Memory B cell (primary cell): ENCODE measurements at regions not wholly inside any gene's neighbourhood (a gene's known extent, or its start where the extent isn't known, plus 50 kb on each side); places are given as distances from the start of the nearest gene placed in this dataset.

Experiments
- ATAC-seq: fragments of 150-1000 bp; cut with Tn5 transposase; 2 replicates; pipeline ENCODE4 v1.10.0; 2021; ENCODE audit warnings: low read depth, mild to moderate bottlenecking, moderate library complexity
- DNase-seq, 2 donors: peaks; one replicate each; pipeline ENCODE4 v3.0.0; 2022; ENCODE audit warnings: low spot score in 2 of 2
- H3K27ac Mint-ChIP-seq: one replicate; pipeline ENCODE4 v1.8.0; 2022; ENCODE audit warnings: mild to moderate bottlenecking, moderate library complexity, mixed read lengths
- H3K27me3 Mint-ChIP-seq: one replicate; pipeline ENCODE4 v1.8.0; 2022; ENCODE audit warnings: mixed read lengths
- H3K36me3 Mint-ChIP-seq: one replicate; pipeline ENCODE4 v1.8.0; 2022; ENCODE audit warnings: mild to moderate bottlenecking, mixed read lengths
- H3K4me1 Mint-ChIP-seq: one replicate; pipeline ENCODE4 v1.8.0; 2022; ENCODE audit warnings: mixed read lengths
- H3K4me3 Mint-ChIP-seq: one replicate; pipeline ENCODE4 v1.8.0; 2022; ENCODE audit warnings: mild to moderate bottlenecking, moderate library complexity, mixed read lengths
- H3K9me3 Mint-ChIP-seq: one replicate; pipeline ENCODE4 v1.8.0; 2022; ENCODE audit warnings: mixed read lengths

- H3K9me3 Mint-ChIP-seq = peaks cover 2% of the 10 kb centered on the region
- H3K4me1 Mint-ChIP-seq = peaks cover 3% of the 10 kb centered on the region
- no peak overlapping the region for H3K4me3 Mint-ChIP-seq
- peaks cover 10% of the 10 kb centered on the region for H3K27me3 Mint-ChIP-seq
- no peak overlapping the region for H3K27ac Mint-ChIP-seq
- no peaks in the 10 kb centered on the region for H3K36me3 Mint-ChIP-seq
- ATAC-seq = no peak
- no peak for DNase-seq
Observed at GRCh38 chr1:5740865-5741860, 251.1 kb downstream of the NPHP4 start.

GRCh38 chr1:5740450-5740849 is 251.8 kb downstream of the NPHP4 start:
- peaks cover 9% of the 10 kb centered on the region for H3K27me3 Mint-ChIP-seq
- H3K4me3 Mint-ChIP-seq = no peak overlapping the region

GRCh38 chr1:5739561-5740078 is 252.6 kb downstream of the NPHP4 start:
- H3K4me1 Mint-ChIP-seq = peaks cover 2% of the 10 kb centered on the region
- DNase-seq (no peak), ATAC-seq (no peak)
- no peaks in the 10 kb centered on the region for H3K36me3 Mint-ChIP-seq
- peaks cover 6% of the 10 kb centered on the region for H3K27me3 Mint-ChIP-seq
- no peak overlapping the region for H3K27ac Mint-ChIP-seq
- peaks cover 4% of the 10 kb centered on the region for H3K9me3 Mint-ChIP-seq
- no peak overlapping the region for H3K4me3 Mint-ChIP-seq

More at GRCh38 chr1:5740450-5740849, 251.8 kb downstream of the NPHP4 start:
- DNase-seq (no peak), ATAC-seq (no peak)
- peaks cover 4% of the 10 kb centered on the region for H3K9me3 Mint-ChIP-seq
- H3K4me1 Mint-ChIP-seq = peaks cover 3% of the 10 kb centered on the region
- no peak overlapping the region for H3K27ac Mint-ChIP-seq
- no peaks in the 10 kb centered on the region for H3K36me3 Mint-ChIP-seq

GRCh38 chr1:5738911-5739462 is 253.2 kb downstream of the NPHP4 start:
- Mint-ChIP-seq H3K36me3 (no peaks in the 10 kb centered on the region), H3K9me3 (peaks cover 4% of the 10 kb centered on the region), H3K27ac (no peak overlapping the region), H3K4me3 (no peak overlapping the region), H3K27me3 (peaks cover 4% of the 10 kb centered on the region), H3K4me1 (no peaks in the 10 kb centered on the region)
- DNase-seq (no peak), ATAC-seq (no peak)

DNA sequence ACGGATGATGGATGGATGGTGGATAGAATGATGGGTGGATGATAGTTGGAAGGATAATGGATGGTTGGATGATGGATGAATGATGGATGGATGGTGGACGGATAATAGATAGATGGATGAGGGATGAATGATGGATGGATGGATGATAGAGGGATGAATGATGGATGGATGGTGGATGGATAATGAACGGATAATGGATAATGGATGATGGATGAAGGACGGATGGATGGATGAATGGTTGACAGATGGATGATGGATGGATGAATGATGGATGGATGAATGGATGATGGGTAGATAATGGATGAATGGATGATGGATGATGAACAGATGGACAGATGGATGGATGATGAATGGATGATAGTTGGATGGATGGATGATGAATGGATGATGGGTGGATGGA is 255.1 kb downstream of the NPHP4 start:
- no peaks in the 10 kb centered on the region for H3K4me1 Mint-ChIP-seq
- no peak overlapping the region for H3K4me3 Mint-ChIP-seq
- H3K9me3 Mint-ChIP-seq = peaks cover 4% of the 10 kb centered on the region
- H3K36me3 Mint-ChIP-seq = no peaks in the 10 kb centered on the region
- peaks cover 6% of the 10 kb centered on the region for H3K27me3 Mint-ChIP-seq
- H3K27ac Mint-ChIP-seq = no peak overlapping the region
- no peak for DNase-seq
- no peak for ATAC-seq

GRCh38 chr1:5734996-5735395 is 257.2 kb downstream of the NPHP4 start:
- Mint-ChIP-seq H3K4me3 (no peak overlapping the region), H3K4me1 (no peaks in the 10 kb centered on the region), H3K27ac (no peak overlapping the region), H3K9me3 (peaks cover 4% of the 10 kb centered on the region), H3K27me3 (peaks cover 6% of the 10 kb centered on the region), H3K36me3 (no peaks in the 10 kb centered on the region)
- ATAC-seq (no peak), DNase-seq (no peak)

DNA sequence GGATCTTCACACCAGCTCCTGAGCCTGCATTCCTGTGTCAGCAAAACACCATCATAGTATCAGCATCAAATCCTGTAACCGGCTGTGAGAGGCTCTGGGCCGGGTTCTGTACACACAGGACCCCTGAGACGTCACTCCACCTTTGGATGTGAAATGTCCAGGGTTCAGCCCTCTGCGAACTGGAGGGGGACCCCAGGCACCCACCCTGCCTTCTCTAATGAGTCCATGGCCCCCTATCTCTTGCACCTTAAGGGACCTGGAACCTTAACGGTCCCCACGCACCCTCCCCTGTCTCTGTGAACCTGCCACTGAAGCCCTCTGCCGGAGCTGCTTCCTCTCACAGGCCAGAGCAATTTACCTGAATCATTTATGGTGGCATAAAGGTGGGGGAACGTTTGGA is 257.8 kb downstream of the NPHP4 start:
- ATAC-seq (no peak), DNase-seq (no peak)
- no peak overlapping the region for H3K27ac Mint-ChIP-seq
- no peaks in the 10 kb centered on the region for H3K4me1 Mint-ChIP-seq
- H3K27me3 Mint-ChIP-seq = peaks cover 7% of the 10 kb centered on the region
- no peak overlapping the region for H3K4me3 Mint-ChIP-seq
- H3K36me3 Mint-ChIP-seq = no peaks in the 10 kb centered on the region
- H3K9me3 Mint-ChIP-seq = peaks cover 4% of the 10 kb centered on the region

DNA sequence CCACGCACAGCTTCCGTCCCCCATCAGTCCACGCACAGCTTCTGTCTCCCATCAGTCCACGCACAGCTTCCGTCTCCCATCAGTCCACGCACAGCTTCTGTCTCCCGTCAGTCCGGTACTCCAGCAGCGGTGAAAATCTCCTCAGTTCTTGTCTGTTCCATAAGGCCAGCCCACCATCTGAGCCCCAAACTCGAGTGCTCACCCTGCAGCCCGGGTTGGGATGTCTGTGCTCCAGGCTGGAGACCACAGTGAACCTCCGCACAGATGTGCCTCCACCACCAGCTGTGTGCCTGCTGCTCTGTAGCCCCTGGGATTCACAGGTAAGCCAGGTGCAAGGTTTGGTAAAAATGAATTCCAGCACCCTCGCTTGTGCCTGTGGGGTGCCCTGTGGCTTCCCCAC is 258.6 kb downstream of the NPHP4 start:
- Mint-ChIP-seq H3K4me3 (no peak overlapping the region), H3K36me3 (no peaks in the 10 kb centered on the region), H3K9me3 (peaks cover 4% of the 10 kb centered on the region), H3K27ac (no peak overlapping the region), H3K4me1 (no peaks in the 10 kb centered on the region), H3K27me3 (peaks cover 7% of the 10 kb centered on the region)
- no peak for DNase-seq
- ATAC-seq = no peak

GRCh38 chr1:5731110-5731423 is 261.2 kb downstream of the NPHP4 start:
- Mint-ChIP-seq H3K4me1 (no peaks in the 10 kb centered on the region), H3K36me3 (no peaks in the 10 kb centered on the region), H3K9me3 (peaks cover 2% of the 10 kb centered on the region), H3K27ac (no peak overlapping the region), H3K27me3 (peaks cover 7% of the 10 kb centered on the region), H3K4me3 (no peak overlapping the region)
- ATAC-seq (no peak), DNase-seq (no peak)

DNA sequence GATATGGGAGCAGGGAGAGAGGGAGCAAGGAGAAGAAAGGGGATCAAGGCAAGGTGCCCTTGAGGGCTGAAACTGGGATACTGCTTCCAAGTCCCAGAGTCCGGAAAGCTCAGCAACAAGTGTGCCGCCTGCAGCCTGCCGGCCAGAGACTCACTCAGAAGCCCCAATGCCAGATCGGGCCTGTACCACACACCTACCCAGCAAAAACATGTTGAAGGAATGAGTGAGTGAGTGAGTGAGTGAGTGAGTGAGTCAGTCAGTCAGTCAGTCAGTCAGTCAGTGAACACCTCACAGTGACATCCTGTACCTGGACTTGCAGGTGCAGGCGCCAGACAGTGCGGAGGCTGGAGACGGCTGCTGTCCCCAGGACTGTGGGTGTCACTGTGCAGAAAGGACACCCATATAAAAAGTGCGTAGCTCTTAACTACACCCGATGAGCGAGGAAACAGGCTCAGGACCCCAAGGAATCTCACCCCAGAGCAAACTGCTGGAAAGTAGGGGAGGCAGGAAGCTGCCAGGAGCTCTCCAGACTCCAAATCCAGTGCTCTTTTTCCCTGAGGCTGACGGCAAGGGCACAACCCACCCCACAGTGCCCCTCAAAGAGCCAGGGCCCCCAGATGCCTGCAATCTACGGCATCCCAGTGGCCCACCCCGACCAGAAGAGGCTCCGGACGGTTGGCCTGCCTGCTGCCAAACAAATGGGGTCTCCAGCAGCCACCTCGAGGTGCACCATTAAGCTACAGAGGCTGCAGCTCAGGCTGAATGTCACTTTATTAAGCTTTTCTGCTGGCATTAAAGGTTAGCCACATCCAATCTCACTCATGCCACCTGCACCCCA is 261.7 kb downstream of the NPHP4 start:
- H3K4me3 Mint-ChIP-seq = no peak overlapping the region
- H3K9me3 Mint-ChIP-seq = no peaks in the 10 kb centered on the region
- H3K27ac Mint-ChIP-seq = no peak overlapping the region
- no peak for DNase-seq
- no peaks in the 10 kb centered on the region for H3K36me3 Mint-ChIP-seq
- peaks cover 6% of the 10 kb centered on the region for H3K27me3 Mint-ChIP-seq
- no peaks in the 10 kb centered on the region for H3K4me1 Mint-ChIP-seq
- ATAC-seq = no peak

DNA sequence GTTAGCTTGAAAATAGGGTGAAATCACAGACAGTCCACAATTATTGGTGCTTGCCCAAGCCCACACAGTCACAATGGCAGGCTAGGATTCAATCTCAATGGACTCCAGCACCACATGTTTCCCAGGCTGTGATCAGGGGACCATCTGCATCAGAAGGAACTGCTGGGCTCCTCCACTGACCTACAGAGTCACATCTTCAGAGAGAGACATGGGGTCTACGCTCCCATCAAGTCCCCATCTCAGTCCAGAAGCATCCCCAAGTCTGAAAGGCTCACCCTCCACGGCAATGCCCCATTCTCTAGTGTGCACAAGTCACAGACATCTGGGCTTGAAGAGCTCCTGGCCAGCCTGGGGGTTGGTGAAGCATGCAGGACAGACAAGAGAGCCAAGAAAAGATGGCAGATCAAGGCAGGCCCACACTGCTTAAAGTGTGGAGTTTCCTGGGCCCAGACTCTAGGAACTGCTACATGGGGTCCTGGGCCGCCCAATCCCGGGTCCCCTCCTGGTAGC is 262.5 kb downstream of the NPHP4 start:
- Mint-ChIP-seq H3K27ac (no peak overlapping the region), H3K36me3 (no peaks in the 10 kb centered on the region), H3K27me3 (peaks cover 6% of the 10 kb centered on the region), H3K9me3 (no peaks in the 10 kb centered on the region), H3K4me1 (no peaks in the 10 kb centered on the region), H3K4me3 (no peak overlapping the region)
- ATAC-seq (no peak), DNase-seq (no peak)

GRCh38 chr1:5728663-5729355 is 263.4 kb downstream of the NPHP4 start:
- H3K9me3 Mint-ChIP-seq = no peaks in the 10 kb centered on the region
- H3K27ac Mint-ChIP-seq = no peak overlapping the region
- peaks cover 6% of the 10 kb centered on the region for H3K27me3 Mint-ChIP-seq
- H3K36me3 Mint-ChIP-seq = no peaks in the 10 kb centered on the region
- ATAC-seq (no peak), DNase-seq (no peak)
- no peak overlapping the region for H3K4me3 Mint-ChIP-seq
- no peaks in the 10 kb centered on the region for H3K4me1 Mint-ChIP-seq

GRCh38 chr1:5727871-5728643 is 264.2 kb downstream of the NPHP4 start:
- Mint-ChIP-seq H3K4me1 (no peaks in the 10 kb centered on the region), H3K4me3 (no peak overlapping the region), H3K9me3 (peaks cover 3% of the 10 kb centered on the region), H3K27ac (no peak overlapping the region), H3K36me3 (no peaks in the 10 kb centered on the region), H3K27me3 (peaks cover 5% of the 10 kb centered on the region)
- DNase-seq (no peak), ATAC-seq (no peak)
